ENCODE measurements at regions not wholly inside any gene's neighbourhood (a gene's known extent, or its start where the extent isn't known, plus 50 kb on each side); places are given as distances from the start of the nearest gene placed in this dataset.
A peak's percentile ranks its signal among the peaks of the same experiment; 100 is the strongest.
"Not testable (repeated sequence)": the region's sequence is repeated elsewhere in the genome, so short reads cannot be mapped to it uniquely, and the experiment has no call there.

DNA sequence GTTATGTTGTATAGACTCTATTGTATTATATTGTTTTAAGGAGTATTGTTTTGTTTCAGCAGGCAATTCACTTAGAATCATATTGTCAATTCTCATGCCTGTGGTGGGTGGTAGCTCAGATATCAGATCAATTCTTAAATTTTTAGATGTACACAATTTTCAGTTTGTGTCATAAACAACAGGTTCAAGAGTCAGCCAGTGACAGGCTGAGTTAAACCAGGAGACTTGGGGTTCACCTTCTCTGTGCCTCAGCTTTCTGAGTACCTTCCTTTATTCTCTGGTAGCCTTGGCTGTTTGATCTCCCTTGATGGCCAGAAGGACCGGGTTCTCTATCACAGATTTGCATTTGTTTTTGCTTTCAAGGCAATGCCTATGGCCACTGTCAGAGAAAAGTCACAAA lies 199.9 kb upstream of the KCNMB2 start:
- H3K4me1 ChIP-seq: no peaks in the 10 kb centered on the region
- TF ChIP-seq POLR2AphosphoS5 (IDR thresholded peaks at IDR 0.05): no peak
- TF ChIP-seq EP300 (IDR thresholded peaks at IDR 0.05): no peak
- H3K9me3 ChIP-seq: no peaks in the 10 kb centered on the region
- no peaks in the 10 kb centered on the region for H3K36me3 ChIP-seq
- no peak overlapping the region for H3K4me3 ChIP-seq
- whole genome bisulfite sequencing: 88% methylated on average over 1 of the region's 1 CpG
- no peaks in the 10 kb centered on the region for H3K27me3 ChIP-seq
- no peak for DNase-seq (ENCODE audit: low spot score in 2 of 2)
- H3K27ac ChIP-seq: no peak overlapping the region

GRCh38 chr3:178340506-178340905 lies 195.7 kb upstream of the KCNMB2 start:
- no peaks in the 10 kb centered on the region for H3K9me3 ChIP-seq
- H3K27ac ChIP-seq: no peak overlapping the region
- WGBS: 60% methylated on average over 2 of the region's 2 CpGs
- H3K4me3 ChIP-seq: no peak overlapping the region
- no peak for DNase-seq (ENCODE audit: low spot score in 2 of 2)
- H3K4me1 ChIP-seq: peaks cover 4% of the 10 kb centered on the region
- TF ChIP-seq POLR2A (IDR thresholded peaks at IDR 0.05) (no peak), POLR2AphosphoS5 (IDR thresholded peaks at IDR 0.05) (no peak), EP300 (IDR thresholded peaks at IDR 0.05) (no peak)
- no peaks in the 10 kb centered on the region for H3K36me3 ChIP-seq
- H3K27me3 ChIP-seq: no peaks in the 10 kb centered on the region

DNA sequence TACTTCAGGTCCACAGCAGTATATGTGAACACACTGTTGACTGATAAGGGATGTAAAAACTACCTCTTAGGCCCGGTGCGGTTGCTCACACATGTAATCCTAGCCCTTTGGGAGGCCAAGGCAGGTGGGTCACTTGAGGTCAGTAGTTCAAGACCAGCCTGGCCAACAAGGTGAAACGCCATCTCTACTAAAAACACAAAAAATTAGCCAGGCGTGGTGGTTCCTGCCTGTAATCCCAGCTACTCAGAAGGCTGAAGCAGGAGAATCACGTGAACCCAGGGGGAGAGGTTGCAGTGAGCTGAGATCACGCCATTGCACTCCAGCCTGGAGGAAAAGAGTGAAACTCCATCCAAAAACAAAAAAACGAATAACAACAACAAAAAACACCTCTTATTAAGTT lies 194.6 kb upstream of the KCNMB2 start:
- DNase-seq (ENCODE audit: low spot score in 2 of 2): no peak
- TF ChIP-seq EP300 (IDR thresholded peaks at IDR 0.05): no peak
- no peak for TF ChIP-seq POLR2A (IDR thresholded peaks at IDR 0.05)
- no peak for TF ChIP-seq POLR2AphosphoS5 (IDR thresholded peaks at IDR 0.05)
- TF ChIP-seq CTCF (IDR thresholded peaks at IDR 0.05): no peak
- Histone ChIP-seq H3K4me1 (peaks cover 4% of the 10 kb centered on the region), H3K27ac (no peak overlapping the region), H3K36me3 (no peaks in the 10 kb centered on the region), H3K27me3 (no peaks in the 10 kb centered on the region), H3K4me3 (no peak overlapping the region), H3K9me3 (no peaks in the 10 kb centered on the region)
- 92% methylated on average over 7 of the region's 7 CpGs for WGBS

DNA sequence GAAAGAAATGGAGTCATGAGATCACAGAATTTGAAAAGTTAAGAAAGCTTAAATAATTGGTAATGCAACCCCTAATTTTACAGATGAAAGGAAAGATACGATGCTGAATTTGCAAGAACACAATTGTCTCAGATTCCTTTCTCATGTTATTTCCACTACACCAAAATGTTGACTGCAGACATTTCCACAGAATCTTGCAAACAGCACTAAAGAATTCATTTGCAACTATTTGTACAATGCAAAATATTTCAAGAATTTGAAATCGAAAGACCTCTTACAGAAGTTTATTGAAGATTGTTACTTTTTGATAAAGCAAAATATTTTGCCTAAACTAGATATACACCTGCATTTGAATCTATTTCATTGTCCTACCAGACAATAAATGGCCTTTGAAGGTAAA lies 194.1 kb upstream of the KCNMB2 start:
- no peaks in the 10 kb centered on the region for H3K27me3 ChIP-seq
- TF ChIP-seq POLR2AphosphoS5 (IDR thresholded peaks at IDR 0.05): no peak
- no peak for TF ChIP-seq POLR2A (IDR thresholded peaks at IDR 0.05)
- no peak for TF ChIP-seq EP300 (IDR thresholded peaks at IDR 0.05)
- TF ChIP-seq CTCF (IDR thresholded peaks at IDR 0.05): no peak
- H3K27ac ChIP-seq: no peak overlapping the region
- H3K9me3 ChIP-seq: no peaks in the 10 kb centered on the region
- 76% methylated on average over 2 of the region's 2 CpGs for WGBS
- no peak overlapping the region for H3K4me3 ChIP-seq
- no peak for DNase-seq (ENCODE audit: low spot score in 2 of 2)
- H3K36me3 ChIP-seq: no peaks in the 10 kb centered on the region
- H3K4me1 ChIP-seq: peaks cover 4% of the 10 kb centered on the region

DNA sequence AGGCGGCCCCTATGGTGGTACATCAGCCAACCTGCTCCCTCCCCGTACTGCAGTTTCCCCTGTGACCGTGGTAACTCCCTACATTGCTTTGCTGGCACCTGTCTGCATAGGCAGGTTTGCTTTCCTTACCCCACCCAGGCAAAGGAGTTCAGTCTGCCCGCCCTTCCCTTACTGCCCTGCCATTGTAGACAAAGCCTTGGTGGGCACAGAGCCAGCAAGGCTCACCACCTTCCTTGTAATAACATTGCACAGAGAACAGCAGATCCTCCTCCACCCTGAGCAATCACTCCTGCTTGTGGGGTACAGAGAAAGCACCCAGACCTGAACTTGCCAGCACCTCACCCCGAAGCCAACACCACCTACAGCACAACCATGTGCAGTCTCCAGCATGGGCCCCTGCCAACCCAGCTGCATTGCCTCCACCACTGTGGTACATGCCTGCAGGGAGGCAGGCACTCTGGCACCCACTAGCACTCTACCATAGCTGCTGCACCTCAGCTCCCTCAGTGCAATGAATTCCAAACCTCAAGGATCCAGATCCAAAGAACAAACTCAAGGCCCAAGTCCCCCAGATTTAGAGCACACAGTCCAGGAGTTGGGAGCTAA lies 192.7 kb upstream of the KCNMB2 start:
- H3K27ac ChIP-seq: no peak overlapping the region
- no peaks in the 10 kb centered on the region for H3K36me3 ChIP-seq
- DNase-seq (ENCODE audit: low spot score in 2 of 2): peak in 1 of 2 donors; percentile 53
- H3K9me3 ChIP-seq: no peaks in the 10 kb centered on the region
- H3K4me3 ChIP-seq: no peak overlapping the region
- peaks cover 4% of the 10 kb centered on the region for H3K4me1 ChIP-seq
- 63% methylated on average over 3 of the region's 5 CpGs for WGBS
- H3K27me3 ChIP-seq: no peaks in the 10 kb centered on the region
- TF ChIP-seq EP300 (IDR thresholded peaks at IDR 0.05) (no peak), POLR2AphosphoS5 (IDR thresholded peaks at IDR 0.05) (no peak), POLR2A (IDR thresholded peaks at IDR 0.05) (no peak), CTCF (IDR thresholded peaks at IDR 0.05) (no peak)

GRCh38 chr3:178345944-178346343 lies 190.3 kb upstream of the KCNMB2 start:
- DNase-seq (ENCODE audit: low spot score in 2 of 2): no peak
- H3K9me3 ChIP-seq: no peaks in the 10 kb centered on the region
- no peak overlapping the region for H3K27ac ChIP-seq
- 97% methylated on average over 4 of the region's 4 CpGs for WGBS
- TF ChIP-seq CTCF (IDR thresholded peaks at IDR 0.05): no peak
- no peak for TF ChIP-seq EP300 (IDR thresholded peaks at IDR 0.05)
- no peak for TF ChIP-seq POLR2A (IDR thresholded peaks at IDR 0.05)
- TF ChIP-seq POLR2AphosphoS5 (IDR thresholded peaks at IDR 0.05): no peak
- H3K4me1 ChIP-seq: peaks cover 4% of the 10 kb centered on the region
- H3K4me3 ChIP-seq: no peak overlapping the region
- H3K27me3 ChIP-seq: no peaks in the 10 kb centered on the region
- H3K36me3 ChIP-seq: no peaks in the 10 kb centered on the region

DNA sequence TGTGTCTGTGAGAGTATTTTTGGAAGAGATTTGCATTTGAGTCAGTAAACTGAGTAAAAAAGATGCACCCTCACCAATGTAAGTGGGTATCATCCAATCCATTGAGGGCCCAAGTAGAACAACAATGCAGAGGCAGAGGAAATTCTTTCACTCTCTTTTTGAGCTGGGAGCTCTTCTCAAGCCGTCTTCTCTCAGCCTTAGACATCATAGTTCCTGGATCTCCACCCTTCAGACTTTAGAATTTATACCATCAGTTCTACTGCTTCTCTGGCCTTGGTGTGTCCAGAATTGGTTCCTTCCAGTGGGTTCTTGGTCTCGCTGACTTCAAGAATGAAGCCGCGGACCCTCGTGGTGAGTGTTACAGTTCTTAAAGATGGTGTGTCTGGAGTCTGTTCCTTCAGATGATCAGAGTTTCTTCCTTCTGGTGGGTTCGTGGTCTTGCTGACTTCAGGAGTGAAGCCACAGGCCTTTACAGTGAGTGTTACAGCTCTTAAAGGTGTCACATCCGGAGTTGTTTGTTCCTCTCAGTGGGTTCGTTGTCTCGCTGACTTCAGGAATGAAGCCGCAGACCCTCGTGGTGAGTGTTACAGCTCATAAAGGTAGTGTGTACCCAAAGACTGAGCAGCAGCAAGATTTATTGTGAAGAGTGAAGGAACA lies 187.5 kb upstream of the KCNMB2 start:
- H3K36me3 ChIP-seq; H3K9me3 ChIP-seq; H3K4me1 ChIP-seq; H3K27ac ChIP-seq; H3K4me3 ChIP-seq; DNase-seq (ENCODE audit: low spot score in 2 of 2); H3K27me3 ChIP-seq: not testable (repeated sequence)
- 97% methylated on average over 11 of the region's 11 CpGs for WGBS

- not testable (repeated sequence) for H3K36me3 ChIP-seq, H3K27me3 ChIP-seq
Observed at GRCh38 chr3:178349218-178349596, 187.0 kb upstream of the KCNMB2 start.

More at GRCh38 chr3:178349218-178349596, 187.0 kb upstream of the KCNMB2 start:
- H3K4me3 ChIP-seq; H3K27ac ChIP-seq; DNase-seq (ENCODE audit: low spot score in 2 of 2); H3K9me3 ChIP-seq; H3K4me1 ChIP-seq: not testable (repeated sequence)
- WGBS: 94% methylated on average over 4 of the region's 4 CpGs
